ENCODE measurements at regions not wholly inside any gene's neighbourhood (a gene's known extent, or its start where the extent isn't known, plus 50 kb on each side); places are given as distances from the start of the nearest gene placed in this dataset.

GRCh38 chr13:44224450-44225149 lies 149.0 kb upstream of the SERP2 start:
- Histone ChIP-seq H3K27me3 (ENCODE audit: control insufficient read depth in 2 of 2, insufficient read depth in 2 of 2, low read length in 2 of 2) (no peaks in the 10 kb centered on the region), H3K27ac (ENCODE audit: low read depth in 1 of 2, low read length in 2 of 2) (no peak overlapping the region), H2AFZ (ENCODE audit: insufficient read depth, low read depth, low read length, poor library complexity, severe bottlenecking) (no peak overlapping the region), H3K36me3 (replicated peaks in 1 of 2; ENCODE audit: control insufficient read depth in 1 of 2, insufficient read depth in 2 of 2, low read length in 2 of 2) (no peaks in the 10 kb centered on the region), H3K9ac (ENCODE audit: insufficient read depth, low read length, poor library complexity, severe bottlenecking) (no peak overlapping the region), H3K79me2 (ENCODE audit: insufficient read depth, low read length) (no peaks in the 10 kb centered on the region), H3K4me3 (replicated peaks in 1 of 3; ENCODE audit: low read depth in 2 of 3, low read length in 3 of 3) (no peak overlapping the region), H4K20me1 (ENCODE audit: insufficient read depth, low read length) (no peaks in the 10 kb centered on the region), H3K9me3 (replicated peaks in 1 of 2; ENCODE audit: control insufficient read depth in 1 of 2, insufficient read depth in 1 of 2, low read length in 2 of 2) (peaks cover 0 to 3% of the 10 kb centered on the region in 2 donors), H3K4me1 (ENCODE audit: control insufficient read depth in 1 of 2, insufficient read depth in 2 of 2, low read length in 2 of 2) (no peaks in the 10 kb centered on the region), H3K4me2 (replicated peaks; ENCODE audit: extremely low read depth, low read length, poor library complexity, severe bottlenecking) (no peak overlapping the region)
- Mint-ChIP-seq H3K36me3 (no peaks in the 10 kb centered on the region), H3K4me3 (no peak overlapping the region), H3K9me3 (peaks cover 0 to 4% (median 0%) of the 10 kb centered on the region in 7 donors), H3K4me1 (no peaks in the 10 kb centered on the region), H3K27me3 (ENCODE audit: low read depth in 3 of 3) (no peaks in the 10 kb centered on the region), H3K27ac (no peak overlapping the region)
- DNase-seq = no peak
- WGBS (ENCODE audit: insufficient coverage) = no CpG with 5 or more reads among the region's 2 CpGs
- no peak for TF ChIP-seq CTCF (IDR thresholded peaks at IDR 0.05)
- intact Hi-C loops (cut with micrococcal nuclease) = no loop called here

GRCh38 chr13:44229371-44230030 lies 144.1 kb upstream of the SERP2 start:
- Mint-ChIP-seq H3K4me3 (no peak overlapping the region), H3K4me1 (peaks cover 5% of the 10 kb centered on the region), H3K36me3 (no peaks in the 10 kb centered on the region), H3K27ac (no peak overlapping the region), H3K27me3 (ENCODE audit: low read depth in 3 of 3) (peaks cover 2 to 10% (median 2%) of the 10 kb centered on the region in 3 donors), H3K9me3 (peaks cover 0 to 4% (median 0%) of the 10 kb centered on the region in 7 donors)
- Histone ChIP-seq H3K36me3 (replicated peaks in 1 of 2; ENCODE audit: control insufficient read depth in 1 of 2, insufficient read depth in 2 of 2, low read length in 2 of 2) (no peaks in the 10 kb centered on the region), H3K79me2 (ENCODE audit: insufficient read depth, low read length) (no peaks in the 10 kb centered on the region), H3K4me3 (replicated peaks in 1 of 3; ENCODE audit: low read depth in 2 of 3, low read length in 3 of 3) (no peak overlapping the region), H4K20me1 (ENCODE audit: insufficient read depth, low read length) (no peaks in the 10 kb centered on the region), H3K4me2 (replicated peaks; ENCODE audit: extremely low read depth, low read length, poor library complexity, severe bottlenecking) (no peak overlapping the region), H3K4me1 (ENCODE audit: control insufficient read depth in 1 of 2, insufficient read depth in 2 of 2, low read length in 2 of 2) (no peaks in the 10 kb centered on the region), H3K27me3 (ENCODE audit: control insufficient read depth in 2 of 2, insufficient read depth in 2 of 2, low read length in 2 of 2) (no peaks in the 10 kb centered on the region), H3K9ac (ENCODE audit: insufficient read depth, low read length, poor library complexity, severe bottlenecking) (no peak overlapping the region), H3K9me3 (replicated peaks in 1 of 2; ENCODE audit: control insufficient read depth in 1 of 2, insufficient read depth in 1 of 2, low read length in 2 of 2) (peaks cover 0 to 3% of the 10 kb centered on the region in 2 donors), H3K27ac (ENCODE audit: low read depth in 1 of 2, low read length in 2 of 2) (no peak overlapping the region), H2AFZ (ENCODE audit: insufficient read depth, low read depth, low read length, poor library complexity, severe bottlenecking) (no peak overlapping the region)
- 84% methylated on average over 10 of the region's 11 CpGs for WGBS (ENCODE audit: insufficient coverage)
- no peak for DNase-seq
- no peak for TF ChIP-seq CTCF (IDR thresholded peaks at IDR 0.05)
- intact Hi-C loops (cut with micrococcal nuclease) = no loop called here
